ENCODE measurements at regions not wholly inside any gene's neighbourhood (a gene's known extent, or its start where the extent isn't known, plus 50 kb on each side); places are given as distances from the start of the nearest gene placed in this dataset.

DNA sequence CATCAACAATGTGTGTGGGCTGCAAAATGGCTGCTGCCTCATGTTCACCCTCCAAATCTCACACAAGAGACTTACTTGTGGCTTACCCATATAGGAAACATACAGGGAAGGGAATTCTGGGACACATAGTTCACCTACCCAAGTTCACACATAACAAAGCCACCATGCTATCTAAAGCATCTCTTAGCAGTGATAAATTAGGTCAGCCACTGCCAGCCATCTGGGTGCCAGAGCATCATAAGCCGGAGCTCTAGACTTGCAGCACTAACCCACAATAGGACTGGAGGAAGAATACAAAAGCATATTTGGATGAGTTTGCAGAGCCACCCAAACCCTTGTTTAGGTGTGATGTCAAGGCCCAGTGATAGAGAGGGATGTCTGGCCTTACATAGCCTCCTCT lies 321.7 kb downstream of the SEC16B start:
- TF ChIP-seq, protein P1, sequence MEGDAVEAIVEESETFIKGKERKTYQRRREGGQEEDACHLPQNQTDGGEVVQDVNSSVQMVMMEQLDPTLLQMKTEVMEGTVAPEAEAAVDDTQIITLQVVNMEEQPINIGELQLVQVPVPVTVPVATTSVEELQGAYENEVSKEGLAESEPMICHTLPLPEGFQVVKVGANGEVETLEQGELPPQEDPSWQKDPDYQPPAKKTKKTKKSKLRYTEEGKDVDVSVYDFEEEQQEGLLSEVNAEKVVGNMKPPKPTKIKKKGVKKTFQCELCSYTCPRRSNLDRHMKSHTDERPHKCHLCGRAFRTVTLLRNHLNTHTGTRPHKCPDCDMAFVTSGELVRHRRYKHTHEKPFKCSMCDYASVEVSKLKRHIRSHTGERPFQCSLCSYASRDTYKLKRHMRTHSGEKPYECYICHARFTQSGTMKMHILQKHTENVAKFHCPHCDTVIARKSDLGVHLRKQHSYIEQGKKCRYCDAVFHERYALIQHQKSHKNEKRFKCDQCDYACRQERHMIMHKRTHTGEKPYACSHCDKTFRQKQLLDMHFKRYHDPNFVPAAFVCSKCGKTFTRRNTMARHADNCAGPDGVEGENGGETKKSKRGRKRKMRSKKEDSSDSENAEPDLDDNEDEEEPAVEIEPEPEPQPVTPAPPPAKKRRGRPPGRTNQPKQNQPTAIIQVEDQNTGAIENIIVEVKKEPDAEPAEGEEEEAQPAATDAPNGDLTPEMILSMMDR (IDR thresholded peaks at IDR 0.05): no peak
- TF ChIP-seq, protein P2, sequence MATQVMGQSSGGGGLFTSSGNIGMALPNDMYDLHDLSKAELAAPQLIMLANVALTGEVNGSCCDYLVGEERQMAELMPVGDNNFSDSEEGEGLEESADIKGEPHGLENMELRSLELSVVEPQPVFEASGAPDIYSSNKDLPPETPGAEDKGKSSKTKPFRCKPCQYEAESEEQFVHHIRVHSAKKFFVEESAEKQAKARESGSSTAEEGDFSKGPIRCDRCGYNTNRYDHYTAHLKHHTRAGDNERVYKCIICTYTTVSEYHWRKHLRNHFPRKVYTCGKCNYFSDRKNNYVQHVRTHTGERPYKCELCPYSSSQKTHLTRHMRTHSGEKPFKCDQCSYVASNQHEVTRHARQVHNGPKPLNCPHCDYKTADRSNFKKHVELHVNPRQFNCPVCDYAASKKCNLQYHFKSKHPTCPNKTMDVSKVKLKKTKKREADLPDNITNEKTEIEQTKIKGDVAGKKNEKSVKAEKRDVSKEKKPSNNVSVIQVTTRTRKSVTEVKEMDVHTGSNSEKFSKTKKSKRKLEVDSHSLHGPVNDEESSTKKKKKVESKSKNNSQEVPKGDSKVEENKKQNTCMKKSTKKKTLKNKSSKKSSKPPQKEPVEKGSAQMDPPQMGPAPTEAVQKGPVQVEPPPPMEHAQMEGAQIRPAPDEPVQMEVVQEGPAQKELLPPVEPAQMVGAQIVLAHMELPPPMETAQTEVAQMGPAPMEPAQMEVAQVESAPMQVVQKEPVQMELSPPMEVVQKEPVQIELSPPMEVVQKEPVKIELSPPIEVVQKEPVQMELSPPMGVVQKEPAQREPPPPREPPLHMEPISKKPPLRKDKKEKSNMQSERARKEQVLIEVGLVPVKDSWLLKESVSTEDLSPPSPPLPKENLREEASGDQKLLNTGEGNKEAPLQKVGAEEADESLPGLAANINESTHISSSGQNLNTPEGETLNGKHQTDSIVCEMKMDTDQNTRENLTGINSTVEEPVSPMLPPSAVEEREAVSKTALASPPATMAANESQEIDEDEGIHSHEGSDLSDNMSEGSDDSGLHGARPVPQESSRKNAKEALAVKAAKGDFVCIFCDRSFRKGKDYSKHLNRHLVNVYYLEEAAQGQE (IDR thresholded peaks at IDR 0.05; ENCODE audit: insufficient read depth in 1 of 2, low read depth in 2 of 2, low read length in 1 of 2): no peak
- TF ChIP-seq POLR2AphosphoS5 (IDR thresholded peaks at IDR 0.05; ENCODE audit: low read depth, low read length): no peak
- no peak for TF ChIP-seq TCF7L2 (IDR thresholded peaks at IDR 0.05; ENCODE audit: low read depth, low read length)

Data from Panc1 (cell line).